ENCODE measurements at regions not wholly inside any gene's neighbourhood (a gene's known extent, or its start where the extent isn't known, plus 50 kb on each side); places are given as distances from the start of the nearest gene placed in this dataset.

GRCh38 chr12:94870511-94870910, 133.0 kb downstream of the NDUFA12 start:
- TF ChIP-seq EZH2 (conservative IDR thresholded peaks at IDR 0.05; ENCODE audit: low read depth, low read length) (no peak), MEIS2 (CRISPR knock-in tag; IDR thresholded peaks at IDR 0.05) (no peak), ELF4 (CRISPR knock-in tag; IDR thresholded peaks at IDR 0.05; ENCODE audit: borderline replicate concordance) (no peak), ZNF326 (CRISPR knock-in tag; IDR thresholded peaks at IDR 0.05; ENCODE audit: borderline replicate concordance) (no peak), PAF1 (CRISPR knock-in tag; IDR thresholded peaks at IDR 0.05) (no peak), TBL1XR1 (IDR thresholded peaks at IDR 0.05; ENCODE audit: borderline replicate concordance, low read length, partially characterized antibody) (no peak), ZNF264 (CRISPR knock-in tag; IDR thresholded peaks at IDR 0.05) (no peak), KLF16 (CRISPR knock-in tag; IDR thresholded peaks at IDR 0.05) (no peak), SMAD1 (CRISPR knock-in tag; IDR thresholded peaks at IDR 0.05; ENCODE audit: borderline replicate concordance, low read depth) (no peak)
